IMR-90 (cell line): ENCODE measurements at regions not wholly inside any gene's neighbourhood (a gene's known extent, or its start where the extent isn't known, plus 50 kb on each side); places are given as distances from the start of the nearest gene placed in this dataset.

ENCODE experiments used
- ATAC-seq: fragments of 200-7000 bp; cut with Tn5 transposase; 2 replicates; pipeline ENCODE4 v1.9.1; 2020; ENCODE audit warnings: low read depth, mild to moderate bottlenecking, moderate library complexity
- BruUV-seq: library from RNA; stranded (reverse); fragments of 400-500 nt; replicated peaks from 2 replicates; lab custom pipeline; 2021; lab: Mats Ljungman, UMichigan
- CTCF ChIA-PET: fragments of 300-600 bp; formaldehyde crosslinking; extraction: SDS; loops from one replicate; lab custom pipeline; 2021; ENCODE audit warnings: antibody characterized with exemption; lab: Yijun Ruan, JAX
- POLR2A ChIA-PET: fragments of 300-600 bp; sonication (Branson Sonifier 250); formaldehyde crosslinking; loops from one replicate; lab custom pipeline; 2022; ENCODE audit warnings: antibody characterized with exemption; ENCODE audit not compliant: unreplicated experiment; lab: Charles Lee
- DNase-seq: peaks from one replicate; pipeline ENCODE4 v3.0.0; 2013
- H2AFZ ChIP-seq: replicated peaks from 2 replicates; pipeline ENCODE3; 2013; ENCODE audit warnings: low read length, mild to moderate bottlenecking; ENCODE audit not compliant: poor library complexity
- H2AK5ac ChIP-seq: 2 replicates; pipeline ENCODE4 v1.6.1; 2013; ENCODE audit warnings: low read depth, low read length, inconsistent platforms
- H2AK9ac ChIP-seq: replicated peaks from 2 replicates; pipeline ENCODE3; 2013; ENCODE audit warnings: mild to moderate bottlenecking, low read depth, low read length, moderate library complexity; ENCODE audit not compliant: poor library complexity
- H2BK120ac ChIP-seq: 2 replicates; pipeline ENCODE4 v1.6.1; 2013; ENCODE audit warnings: low read depth, low read length, inconsistent platforms
- H2BK15ac ChIP-seq: 3 replicates; pipeline ENCODE4 v1.6.1; 2013; ENCODE audit warnings: low read depth, low read length, inconsistent platforms
- H2BK20ac ChIP-seq: 2 replicates; pipeline ENCODE4 v1.6.1; 2013; ENCODE audit warnings: low read depth, mild to moderate bottlenecking, inconsistent platforms, low read length, moderate library complexity
- H2BK5ac ChIP-seq: 2 replicates; pipeline ENCODE4 v1.6.1; 2013; ENCODE audit warnings: mild to moderate bottlenecking, low read depth, low read length, inconsistent platforms; ENCODE audit not compliant: poor library complexity, severe bottlenecking
- H3K14ac ChIP-seq: replicated peaks from 2 replicates; pipeline ENCODE4 v1.6.1; 2013; ENCODE audit warnings: low read depth, low read length, inconsistent platforms
- H3K18ac ChIP-seq: 2 replicates; pipeline ENCODE4 v1.6.1; 2013; ENCODE audit warnings: low read depth, low read length, control low read depth
- H3K23ac ChIP-seq: 2 replicates; pipeline ENCODE4 v1.6.1; 2013; ENCODE audit warnings: low read depth, low read length, inconsistent platforms
- H3K27ac ChIP-seq: 2 replicates; pipeline ENCODE4 v1.5.1; 2013; ENCODE audit warnings: mild to moderate bottlenecking, control low read depth, low read length; ENCODE audit not compliant: insufficient read depth
- H3K27me3 ChIP-seq: 2 replicates; pipeline ENCODE4 v1.6.1; 2013; ENCODE audit warnings: low read length; ENCODE audit not compliant: control insufficient read depth, insufficient read depth
- H3K36me3 ChIP-seq: 2 replicates; pipeline ENCODE4 v1.6.1; 2013; ENCODE audit warnings: low read length, mixed read lengths; ENCODE audit not compliant: control insufficient read depth, insufficient read depth
- H3K4ac ChIP-seq: 2 replicates; pipeline ENCODE4 v1.6.1; 2013; ENCODE audit warnings: low read depth, low read length, inconsistent platforms
- H3K4me1 ChIP-seq: 2 replicates; pipeline ENCODE4 v1.6.1; 2013; ENCODE audit warnings: low read length, mixed read lengths; ENCODE audit not compliant: control insufficient read depth, insufficient read depth
- H3K4me2 ChIP-seq: 2 replicates; pipeline ENCODE4 v1.6.1; 2013; ENCODE audit warnings: low read depth, mild to moderate bottlenecking, control low read depth, low read length, moderate library complexity
- H3K4me3 ChIP-seq: 2 replicates; pipeline ENCODE4 v1.5.1; 2013; ENCODE audit warnings: low read depth, mild to moderate bottlenecking, control low read depth, low read length, moderate library complexity; ENCODE audit not compliant: insufficient read depth
- H3K56ac ChIP-seq: 2 replicates; pipeline ENCODE4 v1.6.1; 2013; ENCODE audit warnings: low read length, inconsistent platforms; ENCODE audit not compliant: insufficient read depth; ENCODE audit errors: extremely low read depth
- H3K79me1 ChIP-seq, 2 experiments: 2 replicates each; pipeline ENCODE4 v1.6.1; 2013; ENCODE audit warnings: low read length in 2 of 2, inconsistent platforms in 1 of 2, low read depth in 1 of 2
- H3K9ac ChIP-seq: 2 replicates; pipeline ENCODE4 v1.6.1; 2013; ENCODE audit warnings: low read depth, low read length, control low read depth
- H3K9me1 ChIP-seq: 2 replicates; pipeline ENCODE4 v1.6.1; 2013; ENCODE audit warnings: low read length, inconsistent platforms; ENCODE audit not compliant: insufficient read depth
- H3K9me3 ChIP-seq: 2 replicates; pipeline ENCODE4 v1.6.1; 2013; ENCODE audit warnings: low read length; ENCODE audit not compliant: control insufficient read depth, insufficient read depth
- H4K20me1 ChIP-seq: 2 replicates; pipeline ENCODE4 v1.6.1; 2013; ENCODE audit warnings: low read length, inconsistent platforms; ENCODE audit not compliant: insufficient read depth
- H4K5ac ChIP-seq: 2 replicates; pipeline ENCODE4 v1.6.1; 2013; ENCODE audit warnings: mild to moderate bottlenecking, low read depth, low read length, control low read depth
- H4K8ac ChIP-seq, 2 experiments: 2 replicates each; pipeline ENCODE4 v1.6.1; 2013; ENCODE audit warnings: low read depth in 2 of 2, low read length in 2 of 2, control low read depth in 1 of 2, inconsistent platforms in 1 of 2
- H4K91ac ChIP-seq: 2 replicates; pipeline ENCODE4 v1.6.1; 2013; ENCODE audit warnings: low read depth, low read length, inconsistent platforms; ENCODE audit not compliant: insufficient read depth
- BHLHE40 ChIP-seq: fragments of 150-350 bp; IDR thresholded peaks from 2 replicates; pipeline ENCODE4 v1.6.1; 2016; ENCODE audit warnings: mild to moderate bottlenecking, low read depth, low read length
- CEBPB ChIP-seq: IDR thresholded peaks from 2 replicates; pipeline ENCODE4 v1.6.1; 2012; ENCODE audit warnings: low read depth, low read length, improper control_type of control experiment
- CHD1 ChIP-seq: IDR thresholded peaks from 2 replicates; pipeline ENCODE4 v1.6.1; 2012; ENCODE audit warnings: low read depth, low read length, improper control_type of control experiment
- FOS ChIP-seq: fragments of 150-350 bp; IDR thresholded peaks from 2 replicates; pipeline ENCODE4 v1.6.1; 2016; ENCODE audit warnings: low read depth, low read length
- MAFK ChIP-seq: IDR thresholded peaks from 2 replicates; pipeline ENCODE4 v1.6.1; 2012; ENCODE audit warnings: low read depth, low read length, improper control_type of control experiment
- MAZ ChIP-seq: IDR thresholded peaks from 2 replicates; pipeline ENCODE4 v1.6.1; 2012; ENCODE audit warnings: low read depth, mild to moderate bottlenecking, low read length, improper control_type of control experiment, moderate library complexity, borderline replicate concordance
- MXI1 ChIP-seq: IDR thresholded peaks from 2 replicates; pipeline ENCODE4 v1.6.1; 2012; ENCODE audit warnings: low read depth, mild to moderate bottlenecking, low read length, moderate library complexity, borderline replicate concordance
- NFE2L2 ChIP-seq: fragments of 150-350 bp; IDR thresholded peaks from 2 replicates; pipeline ENCODE4 v1.6.1; 2016; ENCODE audit warnings: low read depth, mild to moderate bottlenecking, low read length
- POLR2A ChIP-seq: IDR thresholded peaks from 2 replicates; pipeline ENCODE4 v1.6.1; 2012; ENCODE audit warnings: mild to moderate bottlenecking, low read depth, low read length
- RAD21 ChIP-seq: IDR thresholded peaks from 2 replicates; pipeline ENCODE4 v1.6.1; 2012; ENCODE audit warnings: low read length, improper control_type of control experiment
- RCOR1 ChIP-seq: IDR thresholded peaks from 2 replicates; pipeline ENCODE4 v1.6.1; 2012; ENCODE audit warnings: mild to moderate bottlenecking, low read length, improper control_type of control experiment; ENCODE audit not compliant: insufficient replicate concordance
- RFX5 ChIP-seq: IDR thresholded peaks from 2 replicates; pipeline ENCODE4 v1.8.0; 2012; ENCODE audit warnings: low read depth, mild to moderate bottlenecking, low read length, moderate library complexity
- SMC3 ChIP-seq: fragments of 150-350 bp; IDR thresholded peaks from 2 replicates; pipeline ENCODE4 v1.6.1; 2016; ENCODE audit warnings: low read depth, mild to moderate bottlenecking, antibody characterized with exemption, low read length, moderate library complexity
- WGBS, 2 experiments: methylation state at CpG; one replicate each; pipeline versions ENCODE4 v1.1.5 to v1.1.7; 2013; ENCODE audit warnings: missing lambda C conversion rate in 2 of 2; ENCODE audit not compliant: insufficient read length in 1 of 2; ENCODE audit errors: extremely low coverage in 2 of 2; 5-methylcytosine and 5-hydroxymethylcytosine counted together
- dilution Hi-C: fragments of 300-500 bp; cut with HindIII; formaldehyde crosslinking; loops from one replicate; pipeline ENCODE4 v1.14.3; 2018; ENCODE audit warnings: low sequenced_read_pairs; ENCODE audit not compliant: unreplicated experiment
- in situ Hi-C: fragments of 300-500 bp; cut with MboI; formaldehyde crosslinking; loops from 3 replicates; pipeline ENCODE4 v1.14.3; 2019; ENCODE audit warnings: low sequenced_read_pairs, inconsistent platforms, mixed read lengths
- intact Hi-C: fragments of 100-400 bp; cut with micrococcal nuclease; formaldehyde crosslinking; loops from 2 replicates; pipeline ENCODE4 v1.10.0; 2022
- TF ChIP-seq, protein P1 (sequence below): fragments of 150-350 bp; IDR thresholded peaks from 2 replicates; pipeline ENCODE4 v1.6.1; 2017; ENCODE audit warnings: mild to moderate bottlenecking, antibody characterized with exemption, low read length, low read depth
- TF ChIP-seq, protein P2 (sequence below): fragments of 150-350 bp; IDR thresholded peaks from 2 replicates; pipeline ENCODE4 v1.6.1; 2016; ENCODE audit warnings: low read depth, mild to moderate bottlenecking, low read length, moderate library complexity, borderline replicate concordance
- TF ChIP-seq, protein P3 (sequence below): conservative IDR thresholded peaks from 2 replicates; pipeline ENCODE4 v1.5.1; 2012; ENCODE audit warnings: mild to moderate bottlenecking, low read depth, low read length, improper control_type of control experiment

DNA sequence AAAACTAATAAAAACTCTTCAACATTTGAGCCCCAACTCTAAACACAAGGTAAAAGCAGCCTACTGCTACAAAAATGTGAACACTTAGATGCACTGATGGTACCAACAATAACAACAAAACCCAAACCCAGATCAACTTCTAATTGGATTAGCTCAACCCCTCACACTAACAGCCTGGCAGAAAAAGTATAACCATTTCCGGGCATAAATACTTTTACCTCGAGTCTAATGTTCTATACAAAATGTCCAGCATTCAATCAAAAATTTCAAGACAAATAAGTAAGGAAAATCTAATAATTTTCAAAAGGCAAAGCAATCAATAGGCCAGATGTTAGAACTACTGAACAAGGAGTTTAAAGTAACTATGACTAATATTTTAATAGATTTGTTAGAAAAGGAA, 303.3 kb downstream of the ARRDC4 start:
- Histone ChIP-seq H2BK120ac (no peak overlapping the region), H2AK5ac (no peak overlapping the region), H4K8ac (no peak overlapping the region), H3K4me1 (no peaks in the 10 kb centered on the region), H3K9me3 (peaks cover 33% of the 10 kb centered on the region), H3K18ac (no peak overlapping the region), H4K20me1 (no peaks in the 10 kb centered on the region), H2BK15ac (no peak overlapping the region), H3K4me2 (no peak overlapping the region), H4K91ac (no peak overlapping the region), H2BK5ac (no peak overlapping the region), H3K4me3 (no peak overlapping the region), H2AFZ (no peak overlapping the region), H3K9me1 (no peaks in the 10 kb centered on the region), H3K79me1 (no peaks in the 10 kb centered on the region), H2BK20ac (no peak overlapping the region), H3K56ac (no peak overlapping the region), H3K14ac (no peak overlapping the region), H2AK9ac (no peak overlapping the region), H3K4ac (no peak overlapping the region), H3K36me3 (no peaks in the 10 kb centered on the region), H3K27me3 (no peaks in the 10 kb centered on the region), H3K27ac (no peak overlapping the region), H3K23ac (no peak overlapping the region), H4K5ac (no peak overlapping the region), H3K9ac (no peak overlapping the region)
- ChIA-PET POLR2A (no interaction called here), CTCF (no interaction called here)
- no CpG with 5 or more reads among the region's 2 CpGs for WGBS, 2 experiments
- DNase-seq (no peak), ATAC-seq (no peak)
- TF ChIP-seq MAFK (no peak), RFX5 (no peak), RAD21 (no peak), MAZ (no peak), POLR2A (no peak), RCOR1 (no peak), SMC3 (no peak), MXI1 (no peak), CEBPB (no peak), CHD1 (no peak), FOS (no peak), BHLHE40 (no peak), NFE2L2 (no peak)
- TF ChIP-seq, protein P1, sequence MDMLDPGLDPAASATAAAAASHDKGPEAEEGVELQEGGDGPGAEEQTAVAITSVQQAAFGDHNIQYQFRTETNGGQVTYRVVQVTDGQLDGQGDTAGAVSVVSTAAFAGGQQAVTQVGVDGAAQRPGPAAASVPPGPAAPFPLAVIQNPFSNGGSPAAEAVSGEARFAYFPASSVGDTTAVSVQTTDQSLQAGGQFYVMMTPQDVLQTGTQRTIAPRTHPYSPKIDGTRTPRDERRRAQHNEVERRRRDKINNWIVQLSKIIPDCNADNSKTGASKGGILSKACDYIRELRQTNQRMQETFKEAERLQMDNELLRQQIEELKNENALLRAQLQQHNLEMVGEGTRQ = no peak
- TF ChIP-seq, protein P2, sequence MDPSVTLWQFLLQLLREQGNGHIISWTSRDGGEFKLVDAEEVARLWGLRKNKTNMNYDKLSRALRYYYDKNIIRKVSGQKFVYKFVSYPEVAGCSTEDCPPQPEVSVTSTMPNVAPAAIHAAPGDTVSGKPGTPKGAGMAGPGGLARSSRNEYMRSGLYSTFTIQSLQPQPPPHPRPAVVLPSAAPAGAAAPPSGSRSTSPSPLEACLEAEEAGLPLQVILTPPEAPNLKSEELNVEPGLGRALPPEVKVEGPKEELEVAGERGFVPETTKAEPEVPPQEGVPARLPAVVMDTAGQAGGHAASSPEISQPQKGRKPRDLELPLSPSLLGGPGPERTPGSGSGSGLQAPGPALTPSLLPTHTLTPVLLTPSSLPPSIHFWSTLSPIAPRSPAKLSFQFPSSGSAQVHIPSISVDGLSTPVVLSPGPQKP = no peak
- TF ChIP-seq, protein P3, sequence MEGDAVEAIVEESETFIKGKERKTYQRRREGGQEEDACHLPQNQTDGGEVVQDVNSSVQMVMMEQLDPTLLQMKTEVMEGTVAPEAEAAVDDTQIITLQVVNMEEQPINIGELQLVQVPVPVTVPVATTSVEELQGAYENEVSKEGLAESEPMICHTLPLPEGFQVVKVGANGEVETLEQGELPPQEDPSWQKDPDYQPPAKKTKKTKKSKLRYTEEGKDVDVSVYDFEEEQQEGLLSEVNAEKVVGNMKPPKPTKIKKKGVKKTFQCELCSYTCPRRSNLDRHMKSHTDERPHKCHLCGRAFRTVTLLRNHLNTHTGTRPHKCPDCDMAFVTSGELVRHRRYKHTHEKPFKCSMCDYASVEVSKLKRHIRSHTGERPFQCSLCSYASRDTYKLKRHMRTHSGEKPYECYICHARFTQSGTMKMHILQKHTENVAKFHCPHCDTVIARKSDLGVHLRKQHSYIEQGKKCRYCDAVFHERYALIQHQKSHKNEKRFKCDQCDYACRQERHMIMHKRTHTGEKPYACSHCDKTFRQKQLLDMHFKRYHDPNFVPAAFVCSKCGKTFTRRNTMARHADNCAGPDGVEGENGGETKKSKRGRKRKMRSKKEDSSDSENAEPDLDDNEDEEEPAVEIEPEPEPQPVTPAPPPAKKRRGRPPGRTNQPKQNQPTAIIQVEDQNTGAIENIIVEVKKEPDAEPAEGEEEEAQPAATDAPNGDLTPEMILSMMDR = no peak
- no TSS peak for BruUV-seq
- intact Hi-C loops (no loop called here), in situ Hi-C loops (no loop called here), dilution Hi-C loops (no loop called here)
